ENCODE measurements at regions not wholly inside any gene's neighbourhood (a gene's known extent, or its start where the extent isn't known, plus 50 kb on each side); places are given as distances from the start of the nearest gene placed in this dataset.

DNA sequence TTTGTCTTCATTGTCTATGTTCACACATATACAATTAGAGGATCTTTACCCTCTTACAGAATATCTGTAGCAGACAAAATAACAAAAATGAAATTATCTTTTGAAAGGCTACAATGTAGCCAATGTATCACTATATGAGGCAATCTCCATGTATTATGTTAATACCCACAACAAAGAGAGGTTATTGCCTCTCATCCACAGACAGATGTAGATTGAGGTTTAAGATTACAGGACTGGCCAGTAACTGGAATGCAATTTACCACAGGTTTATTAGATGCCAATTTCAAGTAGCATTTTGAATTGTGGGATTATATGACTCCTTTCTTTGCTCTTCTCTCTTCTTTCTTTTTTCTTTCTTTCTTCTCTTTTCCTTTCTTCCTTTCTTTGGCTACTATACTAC is 242.6 kb downstream of the ANKRD50 start:
- no peak overlapping the region for H3K4me3 ChIP-seq (replicated peaks in 1 of 4; ENCODE audit: control extremely low read depth in 1 of 4, insufficient read depth in 1 of 4, low read depth in 3 of 4, low read length in 4 of 4)
- H3K27ac ChIP-seq (ENCODE audit: insufficient read depth, low read length): no peak overlapping the region
- H2AFZ ChIP-seq (ENCODE audit: low read length): no peak overlapping the region
- H4K20me1 ChIP-seq (ENCODE audit: control insufficient read depth, extremely low read depth, insufficient read depth, low read length): no peaks in the 10 kb centered on the region
- TF ChIP-seq, protein P1, sequence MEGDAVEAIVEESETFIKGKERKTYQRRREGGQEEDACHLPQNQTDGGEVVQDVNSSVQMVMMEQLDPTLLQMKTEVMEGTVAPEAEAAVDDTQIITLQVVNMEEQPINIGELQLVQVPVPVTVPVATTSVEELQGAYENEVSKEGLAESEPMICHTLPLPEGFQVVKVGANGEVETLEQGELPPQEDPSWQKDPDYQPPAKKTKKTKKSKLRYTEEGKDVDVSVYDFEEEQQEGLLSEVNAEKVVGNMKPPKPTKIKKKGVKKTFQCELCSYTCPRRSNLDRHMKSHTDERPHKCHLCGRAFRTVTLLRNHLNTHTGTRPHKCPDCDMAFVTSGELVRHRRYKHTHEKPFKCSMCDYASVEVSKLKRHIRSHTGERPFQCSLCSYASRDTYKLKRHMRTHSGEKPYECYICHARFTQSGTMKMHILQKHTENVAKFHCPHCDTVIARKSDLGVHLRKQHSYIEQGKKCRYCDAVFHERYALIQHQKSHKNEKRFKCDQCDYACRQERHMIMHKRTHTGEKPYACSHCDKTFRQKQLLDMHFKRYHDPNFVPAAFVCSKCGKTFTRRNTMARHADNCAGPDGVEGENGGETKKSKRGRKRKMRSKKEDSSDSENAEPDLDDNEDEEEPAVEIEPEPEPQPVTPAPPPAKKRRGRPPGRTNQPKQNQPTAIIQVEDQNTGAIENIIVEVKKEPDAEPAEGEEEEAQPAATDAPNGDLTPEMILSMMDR (conservative IDR thresholded peaks at IDR 0.05 in 1 of 2, IDR thresholded peaks at IDR 0.05 in 1 of 2; ENCODE audit: low read depth in 1 of 2, low read length in 2 of 2): no peak
- no peak for TF ChIP-seq EZH2 (IDR thresholded peaks at IDR 0.05; ENCODE audit: low read length, missing control alignments)
- H3K9ac ChIP-seq (ENCODE audit: insufficient read depth, low read length): no peak overlapping the region
- H3K4me1 ChIP-seq (ENCODE audit: control insufficient read depth, extremely low read depth, insufficient read depth, low read length): no peaks in the 10 kb centered on the region
- H3K9me3 ChIP-seq (ENCODE audit: control insufficient read depth, insufficient read depth, low read depth, low read length): no peaks in the 10 kb centered on the region
- H3K36me3 ChIP-seq (ENCODE audit: control insufficient read depth, insufficient read depth, low read length): no peaks in the 10 kb centered on the region
- H3K79me2 ChIP-seq (ENCODE audit: control insufficient read depth, insufficient read depth, low read length): no peaks in the 10 kb centered on the region
- no peaks in the 10 kb centered on the region for H3K27me3 ChIP-seq (ENCODE audit: control insufficient read depth, insufficient read depth, low read length)
- DNase-seq (ENCODE audit: low read depth in 2 of 2): peak in 1 of 2 donors; percentile 12
- no peak overlapping the region for H3K4me2 ChIP-seq (ENCODE audit: extremely low read depth, insufficient read depth, low read length)

DNA sequence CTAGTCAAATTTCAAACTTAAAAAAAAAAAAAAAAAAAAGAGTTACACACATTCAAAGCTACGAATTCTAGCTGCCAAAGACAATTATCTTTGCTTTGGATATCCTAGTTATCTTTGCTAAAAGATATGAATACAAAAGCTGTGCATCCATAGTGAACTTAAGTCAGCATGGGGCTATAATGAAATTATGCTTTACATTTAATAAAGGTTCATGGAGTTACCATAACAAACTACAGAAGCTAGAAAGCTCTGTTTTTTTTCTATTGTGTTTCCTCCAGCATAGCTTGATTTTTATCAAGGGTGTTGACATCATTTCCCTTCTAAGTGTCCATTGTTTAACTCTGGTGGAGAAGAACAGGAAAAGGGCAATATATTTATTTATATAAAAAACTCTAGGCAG is 234.1 kb downstream of the ANKRD50 start:
- Histone ChIP-seq H3K4me2 (ENCODE audit: extremely low read depth, insufficient read depth, low read length) (no peak overlapping the region), H3K27ac (ENCODE audit: insufficient read depth, low read length) (no peak overlapping the region), H3K79me2 (ENCODE audit: control insufficient read depth, insufficient read depth, low read length) (no peaks in the 10 kb centered on the region), H3K27me3 (ENCODE audit: control insufficient read depth, insufficient read depth, low read length) (no peaks in the 10 kb centered on the region), H2AFZ (ENCODE audit: low read length) (no peak overlapping the region), H3K4me1 (ENCODE audit: control insufficient read depth, extremely low read depth, insufficient read depth, low read length) (no peaks in the 10 kb centered on the region), H3K4me3 (replicated peaks in 1 of 4; ENCODE audit: control extremely low read depth in 1 of 4, insufficient read depth in 1 of 4, low read depth in 3 of 4, low read length in 4 of 4) (no peak overlapping the region), H4K20me1 (ENCODE audit: control insufficient read depth, extremely low read depth, insufficient read depth, low read length) (no peaks in the 10 kb centered on the region), H3K36me3 (ENCODE audit: control insufficient read depth, insufficient read depth, low read length) (no peaks in the 10 kb centered on the region), H3K9ac (ENCODE audit: insufficient read depth, low read length) (no peak overlapping the region), H3K9me3 (ENCODE audit: control insufficient read depth, insufficient read depth, low read depth, low read length) (no peaks in the 10 kb centered on the region)
- DNase-seq (ENCODE audit: low read depth in 2 of 2): peak in 1 of 2 donors; percentile 8
- no peak for TF ChIP-seq EZH2 (IDR thresholded peaks at IDR 0.05; ENCODE audit: low read length, missing control alignments)
- TF ChIP-seq, protein P1 (conservative IDR thresholded peaks at IDR 0.05 in 1 of 2, IDR thresholded peaks at IDR 0.05 in 1 of 2; ENCODE audit: low read depth in 1 of 2, low read length in 2 of 2): no peak

DNA sequence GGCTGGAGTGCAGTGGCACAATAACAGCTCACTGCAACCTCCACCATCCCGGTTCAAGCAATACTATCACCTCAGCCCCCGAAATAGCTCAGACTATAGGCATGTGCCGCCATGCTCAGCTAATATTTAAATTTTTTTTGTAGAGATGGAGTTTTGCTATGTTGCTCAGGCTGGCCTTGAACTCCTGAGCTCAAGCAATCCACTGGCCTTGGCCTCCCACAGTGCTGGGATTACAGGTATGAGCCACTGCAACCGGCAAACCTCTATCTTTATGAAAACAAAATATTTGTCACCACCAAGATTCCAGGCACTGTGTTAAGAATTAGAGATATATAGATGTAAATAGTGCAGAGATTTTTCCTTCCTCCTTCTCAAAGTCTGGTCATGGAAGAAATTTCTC is 232.5 kb downstream of the ANKRD50 start:
- Histone ChIP-seq H3K27me3 (ENCODE audit: control insufficient read depth, insufficient read depth, low read length) (no peaks in the 10 kb centered on the region), H3K4me2 (ENCODE audit: extremely low read depth, insufficient read depth, low read length) (no peak overlapping the region), H3K9me3 (ENCODE audit: control insufficient read depth, insufficient read depth, low read depth, low read length) (no peaks in the 10 kb centered on the region), H4K20me1 (ENCODE audit: control insufficient read depth, extremely low read depth, insufficient read depth, low read length) (no peaks in the 10 kb centered on the region), H2AFZ (ENCODE audit: low read length) (no peak overlapping the region), H3K36me3 (ENCODE audit: control insufficient read depth, insufficient read depth, low read length) (no peaks in the 10 kb centered on the region), H3K4me3 (replicated peaks in 1 of 4; ENCODE audit: control extremely low read depth in 1 of 4, insufficient read depth in 1 of 4, low read depth in 3 of 4, low read length in 4 of 4) (no peak overlapping the region), H3K79me2 (ENCODE audit: control insufficient read depth, insufficient read depth, low read length) (no peaks in the 10 kb centered on the region), H3K9ac (ENCODE audit: insufficient read depth, low read length) (no peak overlapping the region), H3K4me1 (ENCODE audit: control insufficient read depth, extremely low read depth, insufficient read depth, low read length) (no peaks in the 10 kb centered on the region), H3K27ac (ENCODE audit: insufficient read depth, low read length) (no peak overlapping the region)
- TF ChIP-seq EZH2 (IDR thresholded peaks at IDR 0.05; ENCODE audit: low read length, missing control alignments): no peak
- TF ChIP-seq, protein P1 (conservative IDR thresholded peaks at IDR 0.05 in 1 of 2, IDR thresholded peaks at IDR 0.05 in 1 of 2; ENCODE audit: low read depth in 1 of 2, low read length in 2 of 2): no peak
- DNase-seq (ENCODE audit: low read depth in 2 of 2): no peak

All from fibroblast of lung (primary cell).